GM18951 (cell line): ENCODE measurements at regions not wholly inside any gene's neighbourhood (a gene's known extent, or its start where the extent isn't known, plus 50 kb on each side); places are given as distances from the start of the nearest gene placed in this dataset.
"Not testable (repeated sequence)": the region's sequence is repeated elsewhere in the genome, so short reads cannot be mapped to it uniquely, and the experiment has no call there.

Source experiments
- POLR2A ChIP-seq: IDR thresholded peaks from 4 replicates; pipeline ENCODE4 v1.6.1; 2011; ENCODE audit warnings: mild to moderate bottlenecking; ENCODE audit not compliant: insufficient read length, insufficient read depth; ENCODE audit errors: extremely low read depth
- in situ Hi-C: fragments of 300-500 bp; cut with MboI; formaldehyde crosslinking; loops from one replicate; pipeline ENCODE4 v1.12.0; 2022; ENCODE audit warnings: low sequenced_read_pairs, mixed read lengths, inconsistent platforms; ENCODE audit not compliant: unreplicated experiment

- TF ChIP-seq POLR2A: no peak
- in situ Hi-C loops: no loop called here
Observed at GRCh38 chr18:55672574-55673361, 84.8 kb upstream of the TCF4 start.

GRCh38 chr18:55665506-55665905, 77.5 kb upstream of the TCF4 start:
- in situ Hi-C loops: no loop called here

GRCh38 chr18:55664758-55665400, 76.9 kb upstream of the TCF4 start:
- in situ Hi-C loops: not testable (repeated sequence)

More at GRCh38 chr18:55665506-55665905, 77.5 kb upstream of the TCF4 start:
- no peak for TF ChIP-seq POLR2A

- no peak for TF ChIP-seq POLR2A
- in situ Hi-C loops: no loop called here
Observed at GRCh38 chr18:55663891-55664290, 75.9 kb upstream of the TCF4 start.

- in situ Hi-C loops: no loop called here
- no peak for TF ChIP-seq POLR2A
Observed at GRCh38 chr18:55658598-55658997, 70.6 kb upstream of the TCF4 start.

- in situ Hi-C loops: no loop called here
- no peak for TF ChIP-seq POLR2A
Observed at GRCh38 chr18:55657572-55658331, 69.8 kb upstream of the TCF4 start.

GRCh38 chr18:55654986-55655385, 67.0 kb upstream of the TCF4 start:
- no peak for TF ChIP-seq POLR2A
- in situ Hi-C loops: no loop called here

GRCh38 chr18:55651236-55651635, 63.2 kb upstream of the TCF4 start:
- in situ Hi-C loops: no loop called here
- TF ChIP-seq POLR2A: no peak

- TF ChIP-seq POLR2A: no peak
- in situ Hi-C loops: no loop called here
Observed at GRCh38 chr18:55650363-55650870, 62.4 kb upstream of the TCF4 start.

- TF ChIP-seq POLR2A: no peak
- in situ Hi-C loops: no loop called here
Observed at GRCh38 chr18:55647331-55647730, 59.3 kb upstream of the TCF4 start.

- in situ Hi-C loops: no loop called here
- TF ChIP-seq POLR2A: no peak
Observed at GRCh38 chr18:55642191-55642590, 54.2 kb upstream of the TCF4 start.

- in situ Hi-C loops: no loop called here
- TF ChIP-seq POLR2A: no peak
Observed at GRCh38 chr18:55641486-55641885, 53.5 kb upstream of the TCF4 start.
